KOPT-K1 (cell line): ENCODE measurements at regions not wholly inside any gene's neighbourhood (a gene's known extent, or its start where the extent isn't known, plus 50 kb on each side); places are given as distances from the start of the nearest gene placed in this dataset.

ENCODE experiments used
- H3K27ac ChIP-seq: fragments of 200-600 bp; sonication (generic); 2 replicates; pipeline ENCODE4 v1.5.1; 2016; ENCODE audit warnings: antibody characterized with exemption, mild to moderate bottlenecking, low read depth, low read length; ENCODE audit not compliant: poor library complexity, severe bottlenecking
- H3K36me3 ChIP-seq: fragments of 200-600 bp; sonication (generic); 2 replicates; pipeline ENCODE4 v1.5.1; 2017; ENCODE audit warnings: antibody characterized with exemption, mild to moderate bottlenecking, low read length, moderate library complexity; ENCODE audit not compliant: insufficient read depth
- H3K9me3 ChIP-seq: fragments of 200-600 bp; sonication (generic); 2 replicates; pipeline ENCODE4 v1.5.1; 2017; ENCODE audit warnings: antibody characterized with exemption, low read length, mild to moderate bottlenecking; ENCODE audit not compliant: insufficient read depth, poor library complexity, severe bottlenecking

DNA sequence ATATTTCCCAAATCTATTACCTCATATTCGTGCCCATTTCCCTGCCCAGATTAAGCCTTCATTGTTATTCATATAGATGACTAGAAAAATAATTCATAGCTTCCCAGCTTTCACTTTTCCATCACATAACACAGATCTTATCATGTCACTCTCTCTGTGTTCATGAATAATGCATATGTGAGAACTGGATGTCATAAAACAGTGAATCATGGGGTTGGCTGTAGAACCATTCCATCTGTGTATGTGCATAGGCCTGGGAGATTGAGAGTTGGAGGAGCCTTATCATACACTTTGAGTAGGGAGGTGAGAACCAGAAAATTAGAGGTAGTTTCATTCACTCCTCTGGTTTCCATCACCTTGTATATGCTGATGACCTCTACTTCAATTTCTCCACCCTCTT is 73.9 kb upstream of the RANBP6 start:
- Histone ChIP-seq H3K36me3 (no peaks in the 10 kb centered on the region), H3K9me3 (no peaks in the 10 kb centered on the region), H3K27ac (no peak overlapping the region)

- Histone ChIP-seq H3K36me3 (no peaks in the 10 kb centered on the region), H3K27ac (no peak overlapping the region), H3K9me3 (no peaks in the 10 kb centered on the region)
These were observed 70.7 kb upstream of the RANBP6 start for GRCh38 chr9:6086006-6086655.

DNA sequence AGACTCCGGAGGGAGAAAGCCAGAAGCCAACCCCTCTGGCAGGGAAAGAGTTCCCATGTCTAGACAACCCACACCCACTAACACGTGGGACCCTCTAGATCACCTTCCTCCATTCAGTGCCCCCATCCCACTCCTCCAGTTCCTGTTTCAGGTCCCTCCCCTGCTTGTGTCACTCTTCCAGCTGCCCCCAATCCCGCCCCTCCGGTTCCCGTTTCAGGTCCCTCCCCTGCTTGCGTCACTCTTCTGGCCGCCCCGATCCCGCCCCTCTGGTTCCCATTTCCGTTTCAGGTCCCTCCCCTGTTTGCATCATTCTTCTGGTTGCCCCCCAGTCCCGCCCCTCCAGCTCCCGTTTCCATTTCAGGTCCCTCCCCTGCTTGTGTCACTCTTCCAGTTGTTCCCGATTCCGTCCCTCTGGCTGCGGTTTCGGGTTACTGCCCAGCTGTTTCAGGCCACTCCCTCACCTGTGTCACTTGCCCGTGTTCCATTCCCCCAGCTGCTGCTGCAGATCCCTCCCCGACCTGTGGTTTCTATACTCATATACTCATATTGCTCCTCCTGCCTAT is 64.8 kb upstream of the RANBP6 start:
- no peak overlapping the region for H3K27ac ChIP-seq
- no peaks in the 10 kb centered on the region for H3K9me3 ChIP-seq
- no peaks in the 10 kb centered on the region for H3K36me3 ChIP-seq

DNA sequence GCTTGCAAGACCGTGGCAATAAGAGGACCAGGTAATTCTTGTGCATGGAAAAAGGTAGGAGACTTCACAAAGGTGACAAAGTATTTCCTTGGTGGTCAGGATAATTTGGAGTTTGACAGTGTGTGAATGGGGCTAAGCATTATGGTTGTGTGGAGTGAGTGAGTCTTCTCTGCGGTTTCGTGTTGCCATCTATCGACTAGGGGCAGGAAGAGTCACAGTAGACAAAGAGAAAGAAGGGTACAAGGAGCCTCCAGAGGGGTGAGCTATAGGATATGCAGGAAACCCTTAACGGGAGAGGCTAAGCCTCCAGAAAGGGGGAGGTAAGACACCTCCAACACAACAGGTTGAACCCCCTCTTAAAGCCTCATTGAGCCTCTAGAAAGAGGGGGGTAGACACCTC is 64.0 kb upstream of the RANBP6 start:
- no peaks in the 10 kb centered on the region for H3K9me3 ChIP-seq
- no peaks in the 10 kb centered on the region for H3K36me3 ChIP-seq
- no peak overlapping the region for H3K27ac ChIP-seq

GRCh38 chr9:6078382-6079105 is 63.1 kb upstream of the RANBP6 start:
- no peaks in the 10 kb centered on the region for H3K36me3 ChIP-seq
- no peak overlapping the region for H3K27ac ChIP-seq
- no peaks in the 10 kb centered on the region for H3K9me3 ChIP-seq

GRCh38 chr9:6076851-6077250 is 61.4 kb upstream of the RANBP6 start:
- Histone ChIP-seq H3K36me3 (no peaks in the 10 kb centered on the region), H3K9me3 (no peaks in the 10 kb centered on the region), H3K27ac (no peak overlapping the region)

DNA sequence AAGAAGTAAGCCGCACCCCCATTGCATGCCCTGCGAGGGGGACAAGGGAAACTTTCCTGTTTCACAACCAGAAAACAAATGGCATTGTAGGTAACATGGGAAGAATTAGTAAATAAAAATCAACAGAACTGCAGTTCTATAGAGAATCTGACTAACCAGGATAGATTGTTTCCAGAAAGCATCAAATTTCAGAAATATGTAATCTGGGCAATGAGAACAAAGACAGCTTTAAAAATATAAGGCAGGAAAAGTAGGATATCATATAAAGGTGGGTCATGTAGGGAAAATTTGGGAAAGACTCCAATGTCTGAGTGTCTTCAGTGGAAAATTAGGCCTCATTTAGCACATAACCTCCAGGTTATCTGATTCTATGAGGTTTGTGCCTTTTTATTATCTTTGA is 58.3 kb upstream of the RANBP6 start:
- no peak overlapping the region for H3K27ac ChIP-seq
- H3K9me3 ChIP-seq, result peaks cover 7% of the 10 kb centered on the region
- H3K36me3 ChIP-seq, result no peaks in the 10 kb centered on the region

GRCh38 chr9:6072865-6073264 is 57.4 kb upstream of the RANBP6 start:
- Histone ChIP-seq H3K36me3 (no peaks in the 10 kb centered on the region), H3K27ac (no peak overlapping the region), H3K9me3 (peaks cover 7% of the 10 kb centered on the region)

DNA sequence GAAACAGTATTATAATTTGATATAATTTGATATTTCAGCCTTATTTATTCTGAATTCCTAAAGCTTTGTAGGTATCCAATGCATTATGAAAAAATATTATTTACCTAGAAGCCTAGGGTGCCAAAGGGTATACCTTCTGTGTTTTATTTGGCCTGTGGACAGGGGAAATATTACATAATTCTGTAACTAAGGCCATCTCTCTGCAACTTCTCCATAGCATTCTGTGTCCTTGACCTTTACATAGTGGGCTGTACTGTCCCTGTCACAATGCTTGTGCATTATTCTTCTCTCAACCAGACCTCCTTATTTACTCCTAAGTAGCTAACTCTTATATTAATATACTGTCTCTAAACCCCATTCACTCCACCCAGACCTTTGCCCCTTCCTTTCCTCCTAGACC is 57.0 kb upstream of the RANBP6 start:
- H3K9me3 ChIP-seq, result peaks cover 7% of the 10 kb centered on the region
- H3K36me3 ChIP-seq, result no peaks in the 10 kb centered on the region
- no peak overlapping the region for H3K27ac ChIP-seq

DNA sequence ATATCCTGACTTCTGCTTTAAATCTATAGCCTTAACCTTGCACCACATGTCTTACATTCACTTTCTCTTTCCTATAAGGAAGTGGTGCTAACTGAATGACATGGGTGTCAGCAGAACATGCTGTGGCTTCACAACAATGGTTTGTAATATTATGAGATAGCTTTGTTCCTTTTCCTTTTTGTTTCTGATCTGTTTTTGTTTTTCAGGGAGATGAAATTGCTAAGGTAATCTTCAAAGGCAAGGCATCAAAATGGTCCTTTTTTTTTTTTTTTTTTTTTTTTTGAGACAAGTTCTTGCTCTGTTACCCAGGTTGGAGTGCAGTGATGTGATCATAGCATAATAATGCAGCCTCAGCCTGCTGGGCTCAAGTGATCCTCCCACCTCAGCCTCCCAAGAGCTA is 53.6 kb upstream of the RANBP6 start:
- Histone ChIP-seq H3K36me3 (no peaks in the 10 kb centered on the region), H3K27ac (peak overlapping the region; percentile 48), H3K9me3 (peaks cover 7% of the 10 kb centered on the region)

DNA sequence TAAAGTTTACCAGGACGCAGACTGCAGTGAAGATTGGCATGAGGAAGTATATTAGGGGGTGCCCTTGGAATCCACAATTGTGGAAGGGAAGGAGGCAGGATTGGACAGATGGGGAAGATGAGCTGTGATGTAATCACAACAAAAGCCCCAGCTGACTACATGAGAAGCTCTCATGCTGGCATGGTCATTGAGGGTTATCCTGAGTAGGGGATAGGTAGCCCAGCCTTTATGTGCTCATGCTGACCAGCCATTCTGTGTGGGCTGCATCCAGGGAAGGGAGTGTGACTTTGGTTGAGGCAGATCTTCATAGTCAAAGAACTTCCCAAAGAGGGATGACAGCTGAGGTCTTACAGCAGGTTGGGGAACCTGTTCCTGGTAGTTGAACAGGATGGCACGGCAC is 52.0 kb upstream of the RANBP6 start:
- Histone ChIP-seq H3K27ac (no peak overlapping the region), H3K36me3 (no peaks in the 10 kb centered on the region), H3K9me3 (peaks cover 7% of the 10 kb centered on the region)
